ENCODE measurements at regions not wholly inside any gene's neighbourhood (a gene's known extent, or its start where the extent isn't known, plus 50 kb on each side); places are given as distances from the start of the nearest gene placed in this dataset.
"Not testable (repeated sequence)": the region's sequence is repeated elsewhere in the genome, so short reads cannot be mapped to it uniquely, and the experiment has no call there.

DNA sequence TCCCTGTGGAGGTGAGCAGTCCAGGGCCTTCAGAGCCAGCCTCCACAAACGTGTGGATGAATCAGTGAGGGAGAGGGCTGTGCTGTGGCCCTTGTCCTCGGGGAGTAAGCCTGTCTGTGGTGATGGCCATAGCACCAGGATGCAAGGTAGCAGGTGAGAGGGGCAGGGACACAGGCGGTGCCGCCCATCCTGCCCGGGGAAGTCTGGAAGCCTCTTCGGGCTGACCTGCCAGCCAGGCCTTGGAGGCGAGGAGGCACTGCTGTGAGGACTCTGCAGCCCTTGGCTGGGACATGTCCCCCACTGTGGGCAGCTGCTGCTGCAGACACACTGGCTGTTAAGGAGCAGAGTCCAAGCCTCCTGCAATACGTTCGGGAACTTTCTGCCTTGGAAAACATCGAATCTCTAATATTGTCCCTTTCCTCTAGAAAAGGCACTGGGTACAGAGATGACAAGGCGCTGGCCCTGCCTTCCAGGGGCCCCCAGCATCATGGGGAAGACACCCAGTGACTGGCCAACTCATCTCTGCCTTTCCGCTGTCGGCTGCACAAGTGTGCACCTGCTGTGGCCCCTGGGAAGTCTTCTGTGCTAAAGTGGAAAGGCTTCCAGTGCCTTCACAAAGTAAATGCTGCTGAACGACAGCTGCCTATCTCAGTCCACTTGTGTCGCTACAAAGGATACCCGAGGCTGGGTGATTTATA, 101.4 kb downstream of the ADRA2C start:
- no peak for ATAC-seq

DNA sequence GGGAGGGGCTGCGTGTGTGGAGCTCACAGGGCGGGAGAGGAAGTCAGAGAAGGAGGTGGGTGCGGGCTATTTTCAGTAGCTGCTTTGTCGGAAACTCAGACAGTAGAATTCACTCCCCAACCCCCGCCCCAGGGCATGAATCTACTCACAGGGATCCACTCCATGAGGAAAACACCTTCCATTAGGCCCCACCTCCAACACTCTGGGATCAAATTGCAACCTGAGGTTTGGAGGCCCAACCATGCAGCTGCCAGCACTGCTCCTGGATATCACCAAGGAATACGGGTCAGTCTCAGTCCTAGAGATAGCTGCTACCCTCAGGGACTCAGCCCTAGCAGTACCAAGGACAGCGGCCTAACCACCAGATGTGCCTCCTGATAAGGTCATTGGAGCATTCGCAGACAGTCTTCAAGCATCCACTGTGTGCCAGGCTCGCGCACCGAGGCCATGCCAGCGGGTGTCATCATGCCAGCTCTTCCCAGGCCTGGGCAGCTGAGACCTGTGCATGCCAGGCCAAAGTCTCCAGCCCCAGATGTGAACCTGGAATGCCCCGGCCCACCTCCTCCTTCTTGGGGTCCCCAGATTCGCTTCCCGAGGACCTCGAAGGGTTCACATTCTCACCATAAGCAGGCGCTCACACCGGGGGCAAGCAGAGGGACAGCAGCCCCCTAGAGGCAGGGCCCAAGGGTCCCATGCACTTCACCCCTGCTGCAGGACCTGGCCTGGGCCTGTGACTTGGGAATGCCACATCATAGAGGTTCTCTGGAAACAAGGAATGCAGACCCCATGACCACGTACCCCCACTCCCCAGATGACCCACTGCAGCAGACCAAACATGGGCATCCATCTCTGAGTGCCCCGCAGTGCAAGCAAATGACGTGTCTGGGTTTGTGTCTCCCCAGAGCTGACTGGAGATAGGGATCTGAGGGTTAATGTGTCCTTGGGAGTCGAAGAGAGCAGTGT, 102.3 kb downstream of the ADRA2C start:
- no peak for ATAC-seq

DNA sequence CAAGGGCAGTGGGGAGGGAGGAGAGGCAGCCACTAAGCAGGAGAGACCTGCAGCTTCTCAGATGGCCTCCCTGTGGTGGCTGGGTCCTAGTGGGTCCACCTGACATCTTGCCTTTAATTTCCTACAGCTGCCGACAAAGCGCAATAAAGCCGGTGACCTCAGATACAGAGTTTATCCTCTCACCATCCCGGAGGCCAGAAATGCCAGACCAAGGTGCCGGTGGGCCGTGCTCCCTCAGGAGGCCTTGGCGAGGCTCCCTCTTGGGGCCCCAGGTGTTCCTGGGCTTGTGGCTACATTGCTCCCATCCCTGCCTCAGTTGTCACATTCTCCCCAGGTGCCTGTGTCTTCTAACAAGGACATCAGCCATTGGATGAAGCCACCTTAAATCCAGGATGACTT, 103.0 kb downstream of the ADRA2C start:
- ATAC-seq, result no peak

DNA sequence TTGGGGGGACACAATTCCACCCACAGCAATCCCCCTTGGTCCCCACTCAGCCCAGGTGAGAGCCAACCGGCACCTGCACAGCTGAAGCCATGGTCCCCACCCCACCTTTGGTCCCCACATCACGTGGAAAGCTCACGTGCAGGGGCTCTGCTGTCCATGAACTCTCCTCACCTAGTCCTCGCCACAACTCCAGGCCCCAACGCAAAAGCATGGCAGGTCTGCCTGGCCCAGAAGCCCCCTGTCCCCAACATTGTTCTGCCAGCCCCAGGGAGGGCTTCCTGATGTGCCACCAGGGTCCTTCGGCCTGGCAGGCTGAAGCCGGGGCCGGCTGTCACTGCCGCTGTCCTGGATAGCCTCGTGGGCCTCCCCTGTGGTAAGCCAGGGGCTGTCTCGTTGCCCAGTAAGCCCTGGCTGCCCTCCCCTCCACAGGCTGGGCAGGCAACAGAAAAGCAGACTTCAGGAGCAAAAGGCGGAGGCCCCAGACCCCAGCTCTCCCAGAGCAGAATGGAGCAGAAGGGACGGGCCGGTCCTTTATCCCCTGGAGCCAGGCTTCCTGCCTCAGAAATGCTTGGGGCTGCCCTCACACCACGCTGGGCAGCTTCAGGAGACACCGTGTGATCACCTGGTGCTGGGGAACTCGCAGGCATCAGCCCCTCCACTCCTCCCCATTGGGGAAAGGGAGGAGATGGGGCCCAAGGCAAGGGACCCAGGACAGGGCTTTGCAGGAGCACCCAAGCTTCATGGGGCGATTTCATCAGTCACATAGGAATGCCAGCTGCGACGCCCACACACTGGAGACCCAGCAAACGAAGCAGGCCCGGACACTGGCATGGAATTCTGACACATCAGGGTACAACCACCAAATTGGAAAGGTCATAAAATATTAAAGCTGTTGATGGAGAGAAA, 103.7 kb downstream of the ADRA2C start:
- ATAC-seq, result no peak

DNA sequence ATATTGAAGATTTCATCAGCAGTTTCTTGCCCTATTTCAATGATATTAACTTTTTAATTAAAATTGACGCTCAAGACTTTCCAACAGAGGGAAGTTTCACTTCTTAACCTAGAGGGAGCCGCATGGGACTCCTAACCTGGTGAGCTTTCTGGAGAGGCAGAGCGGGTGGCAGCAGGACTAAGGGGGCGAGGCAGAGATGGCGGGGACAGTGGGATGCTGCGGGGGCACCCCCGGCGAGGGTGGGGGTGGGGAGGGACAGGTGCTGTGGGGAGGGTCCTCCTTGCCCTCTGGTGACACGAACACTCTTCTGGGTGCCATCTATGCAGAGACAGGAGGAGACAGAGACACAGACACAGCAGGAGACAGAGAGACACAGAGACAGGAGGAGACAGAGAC, 104.4 kb downstream of the ADRA2C start:
- no peak for ATAC-seq

DNA sequence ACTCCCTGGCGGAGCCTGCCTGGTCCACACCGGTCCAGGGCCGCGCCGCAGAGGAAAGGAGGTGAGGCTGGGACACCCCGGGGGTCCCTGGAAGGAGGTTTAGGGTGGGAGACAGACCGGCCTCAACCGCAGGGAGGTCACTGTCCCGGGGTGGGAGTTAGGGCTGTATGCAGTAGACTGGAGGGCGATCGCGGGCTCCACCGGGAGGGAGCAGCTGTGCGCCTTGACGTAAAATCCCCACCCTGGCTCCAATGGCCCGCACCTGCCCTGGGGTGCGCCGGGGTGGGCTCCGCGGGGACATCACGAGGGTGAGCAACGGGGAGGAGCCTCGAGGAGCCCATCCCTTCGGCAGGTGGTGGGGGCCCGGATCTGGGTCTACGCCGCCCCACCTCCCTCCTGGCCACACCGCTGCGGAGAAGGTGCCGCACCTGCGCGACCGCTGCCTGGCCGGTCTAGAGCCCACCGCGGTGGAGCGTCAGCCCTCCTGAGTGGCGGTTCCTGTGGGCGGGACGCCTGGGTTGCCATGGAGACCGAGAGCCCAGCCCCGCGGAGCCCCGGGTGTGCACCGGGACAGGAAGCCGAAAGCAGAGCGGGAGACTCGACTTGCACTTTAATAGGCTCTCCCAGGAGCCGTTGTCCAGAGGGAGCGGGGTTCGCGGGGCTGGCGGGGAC, 105.1 kb downstream of the ADRA2C start:
- ATAC-seq, result no peak

DNA sequence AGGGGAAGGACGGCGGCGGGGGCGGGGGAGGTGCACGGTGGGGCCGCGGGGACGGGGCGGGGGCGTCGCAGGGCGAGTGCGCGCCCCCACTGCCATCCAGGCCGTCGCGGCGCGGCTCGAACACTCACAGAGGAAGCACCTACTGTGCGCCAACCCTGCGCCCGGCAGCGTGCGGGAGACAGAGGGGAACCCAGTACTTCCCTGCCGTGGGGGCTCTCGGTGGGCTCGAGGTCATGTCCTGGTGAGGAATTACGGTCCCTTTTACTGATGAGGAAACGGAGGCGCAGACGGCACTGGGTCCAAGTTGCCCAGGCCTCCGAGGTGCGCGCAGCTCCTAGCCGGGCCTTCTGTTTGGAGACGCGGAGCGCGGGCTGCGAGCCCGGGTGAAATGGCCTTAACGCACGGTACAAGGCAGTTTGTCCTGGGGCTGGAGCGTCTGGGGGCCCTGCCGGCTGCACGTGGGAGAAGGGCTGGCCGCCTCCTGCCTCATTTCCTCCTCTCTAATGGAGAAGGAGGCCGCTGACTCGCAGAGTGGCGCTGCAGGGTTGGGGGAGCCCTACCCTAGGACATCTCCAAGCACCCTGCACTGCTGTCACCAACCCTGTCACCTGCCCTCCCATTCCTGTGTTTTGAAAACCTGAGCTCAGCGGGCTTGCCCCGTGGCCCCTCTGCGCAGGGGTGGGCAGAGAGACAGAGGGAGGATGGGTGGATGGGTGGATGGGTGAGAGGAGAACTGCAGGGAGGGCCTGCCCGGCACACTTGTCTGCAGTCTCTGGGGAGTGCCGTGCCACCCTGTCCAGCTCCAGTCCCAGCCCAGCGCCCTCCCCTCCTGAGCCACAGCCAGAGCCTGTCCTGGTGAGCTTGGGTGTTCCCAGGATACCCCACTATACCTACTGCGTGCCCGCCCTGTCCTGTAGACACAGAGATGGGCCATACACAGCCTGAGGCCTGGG, 106.0 kb downstream of the ADRA2C start:
- ATAC-seq, result no peak

DNA sequence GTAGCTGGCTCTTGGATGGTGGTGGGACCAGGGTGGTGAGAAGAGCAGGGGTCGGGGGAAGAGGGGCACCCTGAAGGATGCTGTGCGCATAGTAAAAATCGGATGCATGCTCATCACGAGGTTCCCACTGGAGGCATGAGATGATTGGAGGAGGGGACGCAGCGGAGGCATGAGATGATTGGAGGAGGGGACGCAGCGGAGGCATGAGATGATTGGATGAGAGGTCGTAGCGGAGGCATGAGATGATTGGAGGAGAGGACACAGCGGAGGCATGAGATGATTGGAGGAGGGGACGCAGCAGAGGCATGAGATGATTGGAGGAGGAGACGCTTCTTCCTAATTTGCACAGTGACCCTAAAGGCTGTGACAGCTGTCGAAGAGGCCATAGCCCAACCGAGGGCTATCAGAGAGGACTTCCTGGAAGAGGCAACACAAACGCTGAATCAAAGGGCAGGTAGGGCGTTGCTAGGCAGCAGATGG, 106.7 kb downstream of the ADRA2C start:
- ATAC-seq, result no peak

DNA sequence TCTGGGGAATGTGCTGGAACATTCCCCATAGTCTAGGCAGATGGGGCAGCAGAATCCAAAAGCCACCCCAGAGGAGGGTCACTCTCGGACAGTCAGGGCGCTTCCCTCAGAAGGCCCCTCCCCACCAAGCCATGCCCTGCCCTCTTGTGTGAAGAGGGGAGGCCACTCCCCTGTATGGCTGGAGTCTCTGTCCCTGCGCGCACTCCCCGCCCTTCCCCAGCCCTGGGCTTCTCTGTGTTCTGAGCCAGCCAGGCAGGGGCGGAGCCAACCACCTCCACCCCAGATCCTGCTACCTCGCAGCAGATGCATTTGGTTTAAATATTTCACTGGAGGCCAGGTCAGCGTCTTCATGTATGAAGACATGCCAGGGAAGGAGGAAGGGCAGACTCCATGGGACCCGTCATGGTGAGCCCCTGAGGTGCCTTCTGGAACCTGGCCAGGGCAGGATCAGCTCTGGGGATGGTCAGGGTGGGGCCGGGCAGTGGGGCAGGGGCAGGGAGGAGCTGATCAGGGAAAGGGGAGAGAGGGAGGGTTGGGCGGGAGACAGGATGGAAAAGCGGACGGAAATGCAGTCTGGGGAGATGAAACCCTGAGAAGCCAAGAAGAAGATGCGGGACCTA, 107.3 kb downstream of the ADRA2C start:
- no peak for ATAC-seq

DNA sequence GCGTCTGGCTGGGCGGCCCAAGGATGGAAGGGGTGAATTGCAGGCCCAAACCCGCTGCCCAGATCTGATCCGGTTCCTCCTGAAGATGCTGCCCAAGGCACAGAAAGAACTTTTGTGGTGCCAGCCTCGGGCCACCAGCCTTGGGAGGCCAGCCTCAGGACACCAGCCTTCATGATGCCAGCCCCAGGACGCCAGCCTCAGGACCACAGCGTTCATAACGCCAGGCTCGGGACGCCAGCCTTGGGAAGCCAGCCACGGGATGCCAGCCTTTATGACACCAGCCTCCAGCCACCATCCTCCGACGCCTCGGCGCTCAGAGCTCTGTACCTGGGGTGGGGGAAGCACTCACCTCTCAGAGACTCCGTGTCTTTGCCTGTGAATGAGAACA, 107.8 kb downstream of the ADRA2C start:
- ATAC-seq, result no peak

DNA sequence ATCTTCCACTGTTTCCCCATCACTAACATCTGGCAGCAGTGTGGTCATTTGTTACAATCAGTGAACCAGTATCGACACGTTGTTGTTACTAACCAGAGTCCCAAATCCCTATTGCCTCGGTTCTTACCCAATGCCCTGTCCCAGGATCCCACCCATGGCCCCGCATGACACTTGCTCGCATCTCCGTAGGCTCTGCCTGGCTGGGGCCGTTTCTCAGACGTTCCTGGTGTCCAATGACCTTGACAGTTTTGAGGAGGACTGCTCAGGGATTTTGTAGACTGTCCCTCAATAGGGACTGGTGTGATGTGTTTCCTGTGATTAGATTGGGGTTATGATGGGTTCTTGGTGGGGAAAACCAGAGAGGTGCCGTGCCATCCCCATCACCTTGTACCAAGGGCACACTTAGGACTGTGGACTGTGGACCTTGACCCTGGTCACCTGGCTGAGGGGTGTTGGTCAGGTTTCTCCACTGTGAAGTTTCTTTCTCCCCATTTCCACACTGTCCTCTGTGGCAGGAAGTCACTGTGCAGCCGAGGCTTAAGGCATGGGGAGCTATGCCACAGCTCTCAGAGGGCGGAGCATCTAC, 108.4 kb downstream of the ADRA2C start:
- no peak for ATAC-seq

DNA sequence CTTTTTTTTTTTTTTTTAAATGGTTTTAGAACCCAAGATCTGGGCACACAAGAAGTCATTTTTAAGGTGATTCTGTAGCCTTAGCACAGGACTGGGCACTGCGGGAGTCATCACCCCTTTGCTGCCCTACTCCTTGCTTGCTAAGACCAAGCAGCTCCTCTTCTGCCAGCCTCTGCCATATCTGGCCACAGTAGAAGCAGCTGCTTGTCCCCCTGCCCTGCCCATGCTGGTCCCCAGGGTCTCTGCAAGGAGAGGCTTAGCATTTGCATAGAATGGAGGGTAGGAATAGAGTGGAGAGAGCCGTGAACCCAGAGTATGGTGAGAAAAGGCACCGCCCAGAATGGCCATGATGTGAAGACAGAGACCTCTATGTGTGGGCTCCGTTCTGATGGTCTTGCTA, 109.3 kb downstream of the ADRA2C start:
- ATAC-seq, result no peak

DNA sequence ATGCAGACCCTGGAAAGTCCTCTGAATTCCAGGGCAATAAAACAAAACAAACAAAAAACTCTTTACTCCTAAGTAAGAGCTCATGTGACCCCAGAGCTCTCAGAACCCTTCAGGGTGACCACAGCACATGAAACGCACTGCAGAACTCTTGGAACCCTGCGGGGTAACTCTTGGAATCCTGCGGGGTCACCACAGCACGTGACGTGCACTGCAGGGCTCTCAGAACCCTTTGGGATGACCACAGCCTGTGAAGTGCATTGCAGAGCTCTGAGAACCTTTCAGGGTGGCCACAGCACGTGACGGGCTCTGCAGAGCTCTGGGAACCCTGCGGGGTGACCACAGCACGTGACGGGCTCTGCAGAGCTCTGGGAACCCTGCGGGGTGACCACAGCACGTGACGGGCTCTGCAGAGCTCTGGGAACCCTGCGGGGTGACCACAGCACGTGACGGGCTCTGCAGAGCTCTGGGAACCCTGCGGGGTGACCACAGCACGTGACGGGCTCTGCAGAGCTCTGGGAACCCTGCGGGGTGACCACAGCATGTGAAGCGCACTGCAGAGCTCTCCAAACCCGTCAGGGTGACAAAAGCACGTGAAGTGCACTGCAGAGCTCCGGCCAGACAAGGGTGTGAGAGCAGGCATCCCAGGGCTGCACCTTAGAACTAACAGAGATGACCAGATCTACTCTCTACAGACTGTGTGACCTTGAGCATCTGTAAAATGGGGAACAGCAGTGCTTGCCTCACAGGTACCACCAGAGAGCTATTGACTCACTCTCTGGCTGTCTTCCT, 110.1 kb downstream of the ADRA2C start:
- not testable (repeated sequence) for ATAC-seq

DNA sequence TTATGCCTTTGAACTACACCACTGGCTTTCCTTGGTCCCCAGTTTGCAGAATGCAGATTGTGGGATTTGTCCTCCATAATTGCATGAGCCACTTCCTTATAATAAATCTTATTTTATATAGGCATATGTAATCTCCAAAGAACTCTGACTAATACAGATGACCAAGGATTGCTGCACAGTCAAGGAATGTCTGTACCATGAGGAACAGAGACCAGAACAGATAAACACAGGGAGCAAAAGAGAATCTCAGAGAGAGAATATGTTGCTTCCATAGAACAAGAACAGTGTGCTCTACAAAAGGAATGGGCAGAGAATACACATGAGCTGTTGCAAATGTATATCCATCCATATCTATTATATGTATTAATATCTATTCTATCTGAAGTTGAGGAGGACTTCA, 111.1 kb downstream of the ADRA2C start:
- no peak for ATAC-seq

DNA sequence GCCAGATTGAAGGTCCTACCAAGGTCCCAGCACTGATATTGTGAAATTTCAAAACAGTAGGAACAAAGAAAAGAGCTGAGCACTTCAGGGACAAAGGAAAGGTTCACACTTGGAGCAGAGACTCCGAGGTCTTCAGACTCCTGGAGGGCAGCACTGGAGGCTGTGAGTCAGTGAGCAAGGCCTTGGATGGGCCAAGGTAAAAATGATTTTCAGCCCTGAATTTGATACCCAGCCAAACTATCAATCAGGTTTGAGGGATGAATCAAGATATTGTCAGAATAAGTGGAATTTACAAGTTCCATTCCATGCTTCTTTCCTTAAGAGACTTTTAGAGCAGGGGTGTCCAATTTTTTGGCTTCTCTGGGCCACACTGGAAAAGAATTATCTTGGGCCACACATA, 111.7 kb downstream of the ADRA2C start:
- no peak for ATAC-seq

DNA sequence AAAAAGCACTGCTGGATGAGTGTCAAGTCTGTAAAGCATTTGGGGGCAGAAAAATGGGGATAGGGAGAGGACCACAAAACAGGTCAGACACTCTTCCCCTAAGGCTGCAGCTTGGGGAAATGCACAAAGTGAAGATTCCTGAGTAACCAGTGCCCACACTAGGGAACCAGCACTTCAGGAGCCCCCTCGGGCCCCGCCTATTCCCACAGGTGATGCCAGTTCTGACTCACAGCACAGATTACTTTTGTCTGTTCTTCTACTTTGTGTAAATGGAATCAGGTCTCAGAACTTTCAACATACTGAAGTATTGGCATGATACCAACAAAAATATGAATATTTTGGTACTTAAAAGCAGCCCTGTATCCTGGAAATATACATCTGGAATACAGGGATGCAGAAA, 112.5 kb downstream of the ADRA2C start:
- no peak for ATAC-seq

DNA sequence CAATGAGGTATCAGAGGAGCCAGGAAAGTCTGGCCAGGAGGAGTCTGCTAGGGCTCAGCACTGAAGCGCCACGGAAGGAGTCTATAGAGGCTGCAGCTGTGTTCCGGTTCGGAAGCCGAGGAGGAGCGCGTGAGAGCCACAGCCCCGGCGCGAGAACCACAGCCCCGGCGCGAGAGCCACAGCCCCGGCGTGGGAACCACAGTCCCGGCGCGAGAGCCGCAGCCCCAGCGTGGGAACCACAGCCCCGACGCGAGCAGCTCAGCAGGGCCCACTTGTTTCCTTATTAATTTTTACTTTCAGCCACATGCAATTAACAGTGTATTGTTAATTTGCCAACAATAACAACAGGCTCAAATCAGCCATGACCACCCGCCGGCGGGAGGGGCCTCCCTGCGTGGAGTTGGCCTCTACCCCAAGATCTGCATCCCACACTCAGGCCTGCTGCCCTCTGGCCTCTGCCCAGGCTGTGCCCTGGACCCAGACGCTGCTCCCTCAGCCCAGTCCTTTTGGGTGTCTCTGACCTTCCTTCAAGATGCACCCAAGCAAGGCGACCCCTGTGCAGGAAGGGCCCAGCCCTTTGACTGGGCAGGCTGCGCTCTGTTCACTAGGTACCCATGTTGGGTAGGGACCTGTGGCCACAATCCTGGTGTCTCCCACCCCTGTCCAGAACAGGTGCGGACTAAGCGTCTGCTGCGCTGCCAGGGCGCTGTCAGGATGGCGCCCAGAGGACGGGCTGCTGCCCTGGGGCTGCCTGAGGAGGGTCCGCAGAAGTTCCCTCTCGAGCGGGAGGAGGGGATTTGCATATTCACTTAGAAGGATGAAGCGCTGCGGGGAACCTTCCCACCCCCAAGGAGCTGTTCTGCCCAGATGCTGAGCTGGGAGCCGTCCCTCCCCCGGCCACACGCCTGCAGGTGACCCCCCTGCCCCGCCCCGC, 113.8 kb downstream of the ADRA2C start:
- ATAC-seq, result peak; percentile 41 to 42

DNA sequence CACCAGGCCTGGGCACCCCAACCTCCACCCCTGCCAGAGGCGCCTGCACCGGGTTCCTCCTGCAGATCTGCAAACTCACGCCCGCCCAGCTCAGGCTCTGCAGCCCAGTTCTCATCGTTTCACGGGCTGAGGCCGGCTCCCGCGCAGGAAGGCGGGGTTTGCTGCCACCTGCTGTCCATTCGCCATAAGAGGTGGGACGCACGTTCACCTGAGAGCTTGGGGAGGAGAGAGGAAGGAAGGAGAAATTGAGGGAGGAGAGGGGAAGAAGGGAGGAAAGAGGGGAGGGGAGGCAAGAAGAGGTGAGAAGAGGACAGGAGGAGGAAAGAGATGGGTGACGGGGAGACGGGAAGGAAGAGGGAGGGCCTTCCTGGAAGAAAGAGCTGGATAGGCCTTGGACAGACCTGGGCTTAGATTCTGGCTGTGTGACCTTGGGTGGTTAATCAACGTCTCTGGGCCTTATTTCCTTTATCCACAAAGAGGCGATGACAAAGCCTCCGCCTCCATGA, 114.5 kb downstream of the ADRA2C start:
- ATAC-seq, result peak; percentile 73 to 88
